ENCODE measurements at regions not wholly inside any gene's neighbourhood (a gene's known extent, or its start where the extent isn't known, plus 50 kb on each side); places are given as distances from the start of the nearest gene placed in this dataset.

DNA sequence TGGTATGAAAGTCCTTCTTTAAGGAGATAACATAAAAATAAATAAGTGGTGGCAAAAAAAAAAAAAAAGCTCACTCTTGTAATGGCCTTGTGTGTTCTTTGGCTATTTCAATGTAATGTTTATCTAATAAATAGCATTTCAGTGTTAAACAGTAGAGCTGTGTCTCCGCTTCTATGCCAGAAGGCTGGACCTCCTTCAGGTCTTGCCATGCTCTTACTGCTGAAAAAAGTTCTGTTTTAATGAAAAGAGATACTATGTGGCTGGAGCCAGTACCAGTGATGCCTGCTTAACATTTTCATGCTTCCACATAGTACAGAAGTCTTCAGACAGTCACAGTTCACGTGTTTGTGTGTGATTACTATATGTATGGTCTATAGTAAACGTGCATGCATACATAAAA lies 74.1 kb upstream of the PRICKLE1 start:
- TF ChIP-seq, protein P1, sequence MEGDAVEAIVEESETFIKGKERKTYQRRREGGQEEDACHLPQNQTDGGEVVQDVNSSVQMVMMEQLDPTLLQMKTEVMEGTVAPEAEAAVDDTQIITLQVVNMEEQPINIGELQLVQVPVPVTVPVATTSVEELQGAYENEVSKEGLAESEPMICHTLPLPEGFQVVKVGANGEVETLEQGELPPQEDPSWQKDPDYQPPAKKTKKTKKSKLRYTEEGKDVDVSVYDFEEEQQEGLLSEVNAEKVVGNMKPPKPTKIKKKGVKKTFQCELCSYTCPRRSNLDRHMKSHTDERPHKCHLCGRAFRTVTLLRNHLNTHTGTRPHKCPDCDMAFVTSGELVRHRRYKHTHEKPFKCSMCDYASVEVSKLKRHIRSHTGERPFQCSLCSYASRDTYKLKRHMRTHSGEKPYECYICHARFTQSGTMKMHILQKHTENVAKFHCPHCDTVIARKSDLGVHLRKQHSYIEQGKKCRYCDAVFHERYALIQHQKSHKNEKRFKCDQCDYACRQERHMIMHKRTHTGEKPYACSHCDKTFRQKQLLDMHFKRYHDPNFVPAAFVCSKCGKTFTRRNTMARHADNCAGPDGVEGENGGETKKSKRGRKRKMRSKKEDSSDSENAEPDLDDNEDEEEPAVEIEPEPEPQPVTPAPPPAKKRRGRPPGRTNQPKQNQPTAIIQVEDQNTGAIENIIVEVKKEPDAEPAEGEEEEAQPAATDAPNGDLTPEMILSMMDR (IDR thresholded peaks at IDR 0.05), result no peak
- TF ChIP-seq POLR2AphosphoS5 (IDR thresholded peaks at IDR 0.05) (no peak), EP300 (IDR thresholded peaks at IDR 0.05) (no peak), POLR2A (IDR thresholded peaks at IDR 0.05) (no peak)
